ENCODE measurements at regions not wholly inside any gene's neighbourhood (a gene's known extent, or its start where the extent isn't known, plus 50 kb on each side); places are given as distances from the start of the nearest gene placed in this dataset.

GRCh38 chr11:109821511-109821910, 271.7 kb upstream of the ZC3H12C start:
- TF ChIP-seq CTCF (conservative IDR thresholded peaks at IDR 0.05 in 1 of 2, IDR thresholded peaks at IDR 0.05 in 1 of 2; ENCODE audit: extremely low read depth in 1 of 2, insufficient read depth in 1 of 2, low read depth in 1 of 2, low read length in 2 of 2), result no peak
- TF ChIP-seq EZH2 (IDR thresholded peaks at IDR 0.05; ENCODE audit: borderline replicate concordance, low read length), result no peak
